HepG2 (cell line): ENCODE measurements at regions not wholly inside any gene's neighbourhood (a gene's known extent, or its start where the extent isn't known, plus 50 kb on each side); places are given as distances from the start of the nearest gene placed in this dataset.

ENCODE experiments used
- EP300 ChIP-seq, 3 experiments: sonication (generic) in 1 of 3; formaldehyde crosslinking in 1 of 3; IDR thresholded peaks; 2 replicates each; pipeline versions ENCODE4 v1.5.1 to v1.6.1; 2011 to 2020; ENCODE audit warnings: low read depth in 2 of 3, low read length in 2 of 3, borderline replicate concordance in 1 of 3, improper control_type of control experiment in 1 of 3, mild to moderate bottlenecking in 1 of 3, missing genetic modification reagents in 1 of 3, moderate library complexity in 1 of 3
- HOXA3 ChIP-seq: sonication (generic); formaldehyde crosslinking; IDR thresholded peaks from 2 replicates; pipeline ENCODE4 v1.5.0; 2020; ENCODE audit warnings: missing genetic modification reagents
- HOXA7 ChIP-seq: sonication (generic); formaldehyde crosslinking; IDR thresholded peaks from 2 replicates; pipeline ENCODE4 v1.8.1; 2022; ENCODE audit warnings: mild to moderate bottlenecking, missing genetic modification reagents, moderate library complexity
- JUNB ChIP-seq: sonication (generic); formaldehyde crosslinking; IDR thresholded peaks from 2 replicates; pipeline ENCODE4 v1.8.0; 2022; ENCODE audit warnings: missing genetic modification reagents, mild to moderate bottlenecking, borderline replicate concordance
- PCBP1 ChIP-seq: fragments of 200-400 bp; formaldehyde crosslinking; IDR thresholded peaks from 2 replicates; pipeline ENCODE4 v1.6.1; 2017; ENCODE audit warnings: mild to moderate bottlenecking, low read depth, low read length, borderline replicate concordance
- PHB2 ChIP-seq: fragments of 450-650 bp; IDR thresholded peaks from 2 replicates; pipeline ENCODE4 v1.6.1; 2018; ENCODE audit not compliant: partially characterized antibody
- POLR2A ChIP-seq, 2 experiments: IDR thresholded peaks; 2 replicates each; pipeline ENCODE4 v1.6.1; 2011; ENCODE audit warnings: low read depth in 2 of 2, low read length in 2 of 2, mild to moderate bottlenecking in 1 of 2, moderate library complexity in 1 of 2; ENCODE audit not compliant: insufficient read depth in 1 of 2
- RAD21 ChIP-seq: fragments of 450-650 bp; formaldehyde crosslinking; IDR thresholded peaks from 2 replicates; pipeline ENCODE4 v1.5.0; 2020; ENCODE audit warnings: mild to moderate bottlenecking
- TAF1 ChIP-seq: sonication (generic); formaldehyde crosslinking; IDR thresholded peaks from 2 replicates; pipeline ENCODE4 v1.4.0; 2020; ENCODE audit warnings: missing genetic modification reagents
- ZBTB20 ChIP-seq: sonication (generic); formaldehyde crosslinking; IDR thresholded peaks from 2 replicates; pipeline ENCODE4 v1.8.1; 2023; ENCODE audit warnings: missing genetic modification reagents, low read depth, mild to moderate bottlenecking, borderline replicate concordance
- ZNF777 ChIP-seq: sonication (generic); formaldehyde crosslinking; IDR thresholded peaks from 2 replicates; pipeline ENCODE4 v1.4.0; 2020; ENCODE audit warnings: missing genetic modification reagents
- TF ChIP-seq, protein P1 (sequence below): sonication (generic); formaldehyde crosslinking; IDR thresholded peaks from 2 replicates; pipeline ENCODE4 v1.4.0; 2020; ENCODE audit warnings: missing genetic modification reagents; ENCODE audit errors: not compliant biosample characterization

DNA sequence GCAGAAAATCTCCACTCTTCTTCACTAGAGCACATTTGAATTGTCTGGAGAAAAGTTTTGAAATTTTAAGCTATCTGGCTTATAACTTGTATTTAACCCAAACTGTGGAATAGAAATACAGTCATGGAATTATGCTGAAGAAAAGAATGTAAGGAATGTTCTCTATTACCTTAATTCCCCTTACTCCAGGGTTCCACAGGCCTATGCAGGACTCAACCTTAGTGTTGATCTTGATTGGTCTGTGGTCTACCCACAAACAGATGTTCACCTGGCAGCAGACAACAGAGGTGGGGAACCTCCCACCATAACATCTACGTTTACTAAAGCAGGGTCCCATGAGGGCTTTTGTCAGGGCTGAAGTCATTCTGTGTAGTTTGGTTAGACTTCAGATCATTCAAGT, 189.3 kb upstream of the GPRIN3 start:
- TF ChIP-seq PHB2 (no peak), RAD21 (CRISPR knock-in tag) (no peak), JUNB (CRISPR knock-in tag) (no peak), TAF1 (CRISPR knock-in tag) (no peak), HOXA7 (CRISPR knock-in tag) (no peak), HOXA3 (CRISPR knock-in tag) (no peak), EP300 (IDR thresholded peaks at IDR 0.05; ENCODE audit: low read depth in 2 of 2, low read length in 2 of 2) (no peak), EP300 (CRISPR knock-in tag; IDR thresholded peaks at IDR 0.05; ENCODE audit: borderline replicate concordance) (no peak), ZNF777 (no peak), ZBTB20 (CRISPR knock-in tag) (no peak), POLR2A (IDR thresholded peaks at IDR 0.05; ENCODE audit: insufficient read depth in 1 of 2, low read depth in 2 of 2, low read length in 2 of 2) (no peak), PCBP1 (no peak)
- TF ChIP-seq, protein P1, sequence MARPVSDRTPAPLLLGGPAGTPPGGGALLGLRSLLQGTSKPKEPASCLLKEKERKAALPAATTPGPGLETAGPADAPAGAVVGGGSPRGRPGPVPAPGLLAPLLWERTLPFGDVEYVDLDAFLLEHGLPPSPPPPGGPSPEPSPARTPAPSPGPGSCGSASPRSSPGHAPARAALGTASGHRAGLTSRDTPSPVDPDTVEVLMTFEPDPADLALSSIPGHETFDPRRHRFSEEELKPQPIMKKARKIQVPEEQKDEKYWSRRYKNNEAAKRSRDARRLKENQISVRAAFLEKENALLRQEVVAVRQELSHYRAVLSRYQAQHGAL (CRISPR knock-in tag), result no peak
